NCI-H524 (cell line): ENCODE measurements at regions not wholly inside any gene's neighbourhood (a gene's known extent, or its start where the extent isn't known, plus 50 kb on each side); places are given as distances from the start of the nearest gene placed in this dataset.

Experiments
- DNase-seq, 2 experiments: peaks; one replicate each; lab custom pipeline; 2025; lab: John Stamatoyannopoulos, UW

DNA sequence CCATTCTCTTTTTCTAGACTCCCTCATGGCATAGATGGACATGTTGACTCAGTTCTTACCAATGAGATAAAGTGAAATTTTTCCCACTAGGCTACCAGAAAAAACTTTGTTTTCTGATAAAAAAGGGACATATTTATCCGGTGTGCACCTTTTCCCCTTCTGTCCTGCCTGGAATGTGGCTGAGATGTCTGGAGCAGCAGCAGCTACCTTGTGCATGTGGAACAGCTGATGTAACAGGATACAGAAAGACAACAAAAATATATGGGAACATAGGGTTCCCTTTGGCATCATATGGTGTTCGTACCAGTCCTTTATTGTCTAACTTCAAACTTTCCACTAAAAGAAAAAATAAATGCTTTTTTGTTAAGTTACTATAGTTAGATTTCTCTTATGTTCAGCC lies 460.2 kb upstream of the HS6ST1 start:
- DNase-seq, result no peak

DNA sequence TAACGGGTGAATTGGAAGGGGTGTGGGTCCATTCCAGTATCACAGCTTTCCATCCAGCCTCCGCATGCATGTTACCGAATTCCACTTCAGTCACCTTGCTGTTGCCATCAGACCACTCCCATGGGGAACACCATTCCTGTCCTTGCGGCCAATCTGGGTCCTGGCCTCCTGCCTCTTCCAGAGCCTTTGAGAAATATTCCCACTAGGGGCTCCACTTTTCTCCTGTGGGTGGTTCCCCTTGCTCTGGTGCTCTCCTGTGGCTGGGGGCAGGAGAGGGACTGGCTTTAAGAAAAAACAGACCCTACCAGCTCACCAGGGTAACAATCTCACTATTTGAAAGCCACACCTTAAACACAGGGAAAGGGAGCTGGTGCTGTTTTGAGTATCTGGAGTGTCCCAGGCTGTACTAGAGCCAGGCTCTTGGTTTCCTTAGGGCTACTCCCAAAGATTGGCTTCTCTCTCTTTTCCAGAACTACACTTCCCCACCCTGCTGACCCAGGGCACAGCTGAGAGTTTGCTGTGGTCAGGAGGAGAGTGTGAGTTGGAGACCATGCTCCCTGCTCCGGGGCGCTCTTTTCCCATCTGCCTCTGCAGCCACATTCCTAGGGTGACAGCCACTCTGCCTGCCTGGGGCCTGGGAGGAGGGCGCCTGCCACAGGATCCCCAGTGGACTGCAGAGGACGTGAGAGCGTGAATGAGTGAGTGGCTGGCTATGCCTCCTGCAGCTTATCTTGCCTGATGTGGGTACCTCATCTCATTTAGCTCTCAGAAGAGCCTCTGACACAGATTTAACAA lies 460.8 kb upstream of the HS6ST1 start:
- no peak for DNase-seq

DNA sequence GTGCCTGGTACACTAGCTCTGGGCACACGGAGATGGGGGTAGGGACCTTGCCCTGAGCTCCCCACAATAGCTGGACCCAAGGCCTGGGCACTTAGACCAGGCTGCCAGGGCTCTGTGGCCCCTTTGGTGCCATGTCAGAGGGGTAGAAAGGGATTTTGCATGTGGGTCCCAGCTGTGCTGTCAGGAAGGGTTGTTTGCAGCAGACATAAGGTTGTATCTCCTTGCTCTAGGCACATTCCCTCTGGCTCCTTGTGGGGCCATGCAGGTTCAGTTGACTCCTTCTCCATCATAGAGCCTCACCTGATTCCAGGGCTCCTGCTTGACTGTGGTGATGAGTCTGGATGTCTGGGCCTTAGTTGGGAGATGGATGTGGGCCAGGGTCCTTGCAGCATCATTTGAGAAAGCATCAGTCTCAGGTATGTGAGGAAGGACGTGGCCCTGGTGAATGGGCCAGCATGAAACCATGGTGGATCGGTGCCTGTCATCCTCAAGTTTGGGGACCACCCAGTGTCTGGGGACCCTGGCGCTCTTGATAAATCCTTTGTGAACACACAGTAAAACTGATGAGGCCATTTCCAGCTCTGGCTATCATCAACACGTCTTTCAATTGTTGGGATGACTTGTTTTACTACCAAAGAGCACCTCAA lies 461.9 kb upstream of the HS6ST1 start:
- DNase-seq, result no peak

DNA sequence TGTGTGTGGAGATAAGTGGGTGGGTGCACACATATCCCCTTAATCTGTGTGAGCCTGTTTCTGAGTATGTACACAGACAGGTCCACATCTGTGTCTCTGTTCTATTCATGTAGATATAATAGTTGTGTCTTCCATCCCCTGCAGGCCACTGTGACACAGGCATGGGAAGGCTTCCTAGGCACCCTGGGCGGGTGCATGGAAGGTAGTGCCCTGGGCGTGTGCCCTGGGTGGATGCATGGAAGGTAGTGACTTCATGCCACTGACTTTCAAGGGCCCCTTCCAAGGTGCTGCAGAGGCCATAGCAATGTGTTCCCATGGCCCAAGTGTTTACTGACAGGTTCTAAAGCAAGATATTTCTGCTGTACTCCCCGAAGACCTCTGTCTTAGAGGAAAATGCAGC lies 462.5 kb upstream of the HS6ST1 start:
- no peak for DNase-seq

DNA sequence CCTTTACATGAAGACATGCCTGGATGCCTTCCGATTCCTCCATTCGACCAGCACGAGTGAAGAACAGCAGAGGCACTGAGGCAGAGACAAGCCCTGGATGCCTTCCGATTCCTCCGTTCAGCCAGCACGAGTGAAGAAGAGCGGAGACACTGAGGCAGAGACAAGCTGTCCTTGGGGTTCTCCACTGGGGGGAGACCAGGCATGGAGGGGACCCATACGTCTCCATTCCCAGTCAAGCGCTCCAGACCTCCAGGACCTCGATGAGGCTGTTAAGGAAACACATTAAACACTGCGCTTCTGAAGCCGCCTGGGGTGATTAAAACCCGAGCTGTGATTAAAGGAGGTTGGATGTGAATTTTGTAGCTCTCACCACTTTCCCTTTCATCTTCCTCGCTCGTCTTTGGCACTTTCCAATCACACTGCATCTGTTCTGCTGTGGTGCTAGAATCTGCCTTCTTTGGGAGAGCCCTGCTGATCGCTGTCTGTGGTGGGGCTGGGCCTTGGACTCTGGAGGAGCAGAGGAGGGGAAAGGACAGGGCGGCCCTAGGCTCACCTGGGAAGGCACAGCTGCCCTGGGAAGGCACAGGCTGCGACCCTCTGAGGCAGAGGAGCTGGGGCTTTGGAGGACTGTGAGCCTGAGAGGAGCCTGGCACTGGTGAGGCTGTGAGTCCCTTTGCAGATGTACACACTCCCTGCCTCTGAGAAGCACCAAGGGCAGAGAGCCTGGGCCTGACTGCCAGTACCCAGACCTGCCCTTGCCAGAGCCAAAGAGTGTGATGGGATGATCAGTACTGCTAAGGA lies 463.1 kb upstream of the HS6ST1 start:
- no peak for DNase-seq

DNA sequence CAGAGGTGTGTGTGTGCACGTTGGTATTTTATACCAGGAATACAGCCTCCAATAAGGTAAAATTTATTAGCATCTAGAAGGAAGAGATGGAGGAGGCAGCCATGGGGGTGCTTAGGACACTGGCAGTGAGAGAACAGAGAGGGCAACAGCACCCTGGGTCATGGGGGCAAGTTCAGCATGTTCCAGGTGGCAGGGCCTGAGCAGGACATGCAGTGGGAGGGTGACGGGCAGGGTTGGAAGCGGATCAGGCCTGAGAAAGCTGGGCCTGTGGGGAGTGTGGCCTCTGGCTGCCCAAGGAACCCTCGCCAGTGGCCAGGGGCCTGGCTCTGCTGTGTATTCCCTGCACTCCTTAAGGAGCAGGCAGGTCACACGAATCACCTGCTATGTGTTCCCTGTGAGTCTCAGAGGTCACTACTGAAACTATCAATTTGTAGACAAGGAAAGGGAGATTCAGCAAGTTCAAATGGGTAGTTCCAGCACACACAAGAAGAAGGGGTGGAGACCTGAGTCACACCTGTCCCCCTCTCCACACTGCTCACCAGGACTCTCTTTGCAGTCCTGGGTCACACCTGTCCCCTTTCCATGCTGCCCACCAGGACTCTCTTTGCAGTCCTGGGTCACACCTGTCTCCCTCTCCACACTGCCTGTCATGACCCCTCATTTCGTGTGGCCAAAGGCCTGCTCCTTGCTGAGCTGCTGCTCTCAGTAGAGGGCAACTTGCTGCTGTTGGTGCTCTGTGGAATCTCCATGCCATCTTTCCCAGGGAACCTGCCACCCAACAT lies 463.9 kb upstream of the HS6ST1 start:
- no peak for DNase-seq

DNA sequence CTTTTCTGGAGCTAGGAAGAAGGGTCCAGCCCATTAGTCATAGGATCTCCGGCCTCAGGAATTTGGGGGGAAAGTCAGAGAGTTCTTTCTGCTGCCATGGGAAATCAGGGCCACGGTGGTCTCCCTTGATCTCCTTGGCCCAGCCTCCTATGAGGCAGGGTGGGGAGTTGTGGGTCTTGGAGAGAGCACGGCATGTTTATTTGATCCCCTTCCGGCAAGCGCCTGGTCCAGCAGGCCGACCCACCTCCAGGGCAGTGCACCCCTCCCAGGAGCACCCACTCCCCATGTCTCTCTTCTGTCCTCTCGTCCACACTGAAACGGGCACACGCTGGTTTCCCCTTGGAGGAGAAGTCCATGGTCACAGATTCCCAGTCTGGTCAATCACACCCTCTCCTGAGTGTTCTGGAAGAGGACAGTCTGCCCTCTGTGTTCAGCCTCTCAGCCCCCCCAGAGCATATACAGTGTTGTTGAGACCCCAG lies 464.6 kb upstream of the HS6ST1 start:
- DNase-seq, result no peak

DNA sequence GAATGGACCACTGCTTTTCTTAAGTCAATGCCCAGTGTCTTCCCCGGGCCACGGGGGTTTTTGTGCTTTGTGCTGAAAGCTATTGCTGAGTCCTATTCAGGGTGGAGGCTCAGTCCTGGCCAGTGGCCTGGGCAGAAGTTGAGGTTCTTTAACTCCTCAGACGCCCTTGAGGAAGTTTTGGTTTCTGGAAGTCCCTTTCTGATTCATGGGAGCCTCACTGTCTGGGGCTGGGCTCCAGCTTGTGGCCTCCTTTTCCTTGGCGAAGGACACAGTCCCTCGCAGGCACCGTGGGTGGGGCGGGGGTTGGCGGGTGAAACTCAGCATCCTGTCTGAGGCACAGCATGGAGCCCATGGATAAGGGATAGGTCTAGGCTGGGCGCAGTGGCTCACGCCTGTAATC lies 465.2 kb upstream of the HS6ST1 start:
- DNase-seq, result no peak

DNA sequence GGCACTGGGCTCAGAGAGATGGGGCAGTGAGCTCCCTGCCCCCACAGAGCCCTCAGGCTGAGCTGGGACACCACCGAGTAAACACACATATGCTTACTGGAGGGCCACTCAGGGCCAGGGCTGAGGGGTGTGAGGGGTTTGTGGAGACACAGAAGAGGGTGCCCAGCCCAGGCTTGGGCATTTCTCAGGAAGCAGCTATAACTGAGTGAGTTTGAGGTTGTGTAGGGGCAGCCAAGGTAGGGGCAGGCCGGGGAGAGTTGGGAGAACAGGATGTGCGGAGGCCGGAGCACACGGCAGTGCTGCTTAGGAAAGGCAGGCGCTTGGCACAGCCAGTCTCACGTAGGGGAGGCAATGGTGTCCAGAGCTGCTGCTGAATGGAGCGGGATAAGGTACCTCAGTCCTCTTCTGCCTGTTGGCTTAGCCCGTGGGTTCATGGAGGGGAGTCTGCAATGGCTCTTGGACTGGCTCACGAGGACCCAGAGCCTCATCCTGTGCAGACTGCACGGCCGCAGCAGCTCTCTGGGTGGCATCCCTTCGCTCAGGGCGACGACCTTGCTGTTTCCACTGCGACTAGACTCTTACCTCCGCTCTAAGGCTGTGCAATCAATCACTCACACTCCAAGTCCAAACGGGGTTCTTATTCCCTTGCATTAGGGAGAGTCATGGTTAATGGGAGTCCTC lies 466.1 kb upstream of the HS6ST1 start:
- no peak for DNase-seq

DNA sequence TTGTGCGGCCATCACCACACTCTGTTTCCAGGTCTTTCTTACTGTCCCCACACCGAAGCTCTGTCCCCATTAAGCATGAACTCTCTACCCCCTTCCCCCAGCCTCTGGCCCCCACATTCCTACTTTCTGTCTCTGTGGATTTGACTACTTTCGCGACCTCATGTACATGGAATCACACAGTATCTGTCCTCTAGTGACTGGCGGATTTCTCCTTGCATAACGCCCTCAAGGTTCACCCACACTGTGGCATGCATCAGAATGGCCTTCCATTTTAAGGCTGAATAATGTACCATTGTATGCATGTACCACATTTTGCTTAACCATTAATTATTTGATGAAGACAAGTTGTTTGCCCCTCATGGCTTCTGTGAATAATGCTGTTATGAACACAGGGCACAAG lies 467.6 kb upstream of the HS6ST1 start:
- no peak for DNase-seq

DNA sequence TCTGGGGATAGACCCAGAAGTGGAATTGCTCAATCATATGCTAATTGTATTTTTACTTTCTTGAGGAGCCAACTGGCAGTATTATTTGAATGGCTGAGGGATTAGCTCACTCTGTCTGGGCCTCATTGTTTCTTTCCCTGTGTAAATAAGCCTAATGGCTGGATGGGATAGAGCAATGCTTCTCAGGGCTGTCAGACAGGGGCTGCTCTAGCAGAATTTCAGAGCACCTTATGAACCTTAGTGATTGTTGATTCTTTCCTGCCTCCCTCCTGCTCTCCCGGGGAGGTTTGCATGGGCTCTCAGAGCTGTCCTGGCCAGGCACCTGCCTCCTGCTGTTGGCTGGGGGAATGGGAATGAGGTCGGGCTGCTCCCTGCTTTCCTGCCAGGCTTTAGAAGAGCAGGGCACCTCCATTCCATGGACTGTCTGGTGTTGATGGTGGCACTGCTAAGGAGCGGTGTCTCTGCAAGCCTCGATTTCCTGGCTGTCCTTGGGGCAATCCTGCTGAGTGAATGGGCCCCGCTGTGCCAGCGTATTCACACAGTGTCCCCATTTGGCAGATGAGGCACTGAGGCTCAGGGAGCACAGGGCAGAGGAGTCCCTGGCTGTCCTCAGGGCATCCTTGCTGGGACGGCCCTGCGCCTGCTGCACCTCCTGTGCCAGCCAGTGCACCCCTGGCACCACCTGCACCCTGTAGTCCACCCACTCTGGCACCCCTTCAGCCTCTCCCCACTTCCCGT lies 468.2 kb upstream of the HS6ST1 start:
- no peak for DNase-seq

DNA sequence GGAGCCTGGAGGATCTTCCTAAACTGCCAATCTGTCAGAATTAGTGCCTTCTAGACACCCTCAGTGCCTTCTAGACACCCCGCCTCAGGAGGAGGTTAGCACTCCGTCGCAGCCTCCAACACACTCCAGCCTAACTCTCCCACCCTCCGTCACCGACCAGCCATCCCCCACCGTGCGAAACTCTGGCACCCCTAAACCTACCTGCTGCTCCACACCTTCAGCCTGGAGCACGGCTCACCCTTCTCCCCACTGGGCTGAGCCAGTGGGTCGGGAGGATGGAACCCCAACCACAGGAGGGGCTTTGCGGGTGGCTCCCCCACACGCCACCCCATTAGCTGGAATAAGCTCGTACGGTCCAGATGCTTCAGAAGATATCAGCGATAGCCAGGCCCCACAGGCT lies 468.9 kb upstream of the HS6ST1 start:
- DNase-seq, result no peak

DNA sequence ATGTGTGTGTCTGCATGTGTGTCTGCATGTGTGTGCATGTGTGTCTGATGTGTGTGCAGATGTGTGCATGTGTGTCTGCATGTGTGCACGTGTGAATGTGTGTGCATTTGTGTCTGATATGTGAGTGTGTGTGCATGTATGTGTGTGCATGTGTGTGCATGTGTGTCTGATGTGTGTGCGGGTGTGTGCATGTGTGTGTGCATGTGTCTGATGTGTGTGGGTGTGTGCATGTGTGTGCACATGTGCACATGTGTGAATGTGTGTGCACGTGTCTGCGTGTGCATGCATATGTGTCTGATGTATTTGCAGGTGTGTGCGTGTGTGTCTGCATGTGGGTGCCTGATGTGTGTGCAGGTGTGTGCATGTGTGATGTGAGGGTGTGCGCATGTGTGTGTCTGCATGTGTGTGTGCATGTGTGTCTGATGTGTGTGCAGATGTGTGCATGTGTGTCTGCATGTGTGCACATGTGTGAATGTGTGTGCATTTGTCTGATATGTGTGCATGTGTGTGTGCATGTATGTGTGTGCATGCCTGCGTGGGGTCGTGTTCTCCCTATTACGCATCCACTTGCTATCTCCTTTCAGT lies 470.1 kb upstream of the HS6ST1 start:
- DNase-seq, result no peak

DNA sequence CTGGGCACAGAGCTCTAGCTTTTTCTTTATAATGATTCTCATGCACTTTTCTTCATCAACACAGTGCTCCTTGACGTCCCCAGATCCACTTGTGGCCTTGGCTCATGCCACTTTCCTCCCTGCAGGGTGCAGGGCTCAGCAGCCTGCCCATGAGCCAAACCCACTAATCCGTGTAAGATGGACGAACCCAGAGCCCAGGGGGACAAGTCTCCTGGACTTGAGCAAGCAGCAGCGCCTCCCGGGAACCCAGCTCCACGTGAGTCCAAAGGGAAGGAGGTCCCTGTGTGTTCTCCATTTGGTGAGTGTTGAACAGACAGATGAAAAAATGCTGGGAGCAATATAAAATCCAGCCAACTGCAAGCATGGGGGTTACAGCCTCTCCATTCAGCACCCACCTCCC lies 470.6 kb upstream of the HS6ST1 start:
- no peak for DNase-seq

DNA sequence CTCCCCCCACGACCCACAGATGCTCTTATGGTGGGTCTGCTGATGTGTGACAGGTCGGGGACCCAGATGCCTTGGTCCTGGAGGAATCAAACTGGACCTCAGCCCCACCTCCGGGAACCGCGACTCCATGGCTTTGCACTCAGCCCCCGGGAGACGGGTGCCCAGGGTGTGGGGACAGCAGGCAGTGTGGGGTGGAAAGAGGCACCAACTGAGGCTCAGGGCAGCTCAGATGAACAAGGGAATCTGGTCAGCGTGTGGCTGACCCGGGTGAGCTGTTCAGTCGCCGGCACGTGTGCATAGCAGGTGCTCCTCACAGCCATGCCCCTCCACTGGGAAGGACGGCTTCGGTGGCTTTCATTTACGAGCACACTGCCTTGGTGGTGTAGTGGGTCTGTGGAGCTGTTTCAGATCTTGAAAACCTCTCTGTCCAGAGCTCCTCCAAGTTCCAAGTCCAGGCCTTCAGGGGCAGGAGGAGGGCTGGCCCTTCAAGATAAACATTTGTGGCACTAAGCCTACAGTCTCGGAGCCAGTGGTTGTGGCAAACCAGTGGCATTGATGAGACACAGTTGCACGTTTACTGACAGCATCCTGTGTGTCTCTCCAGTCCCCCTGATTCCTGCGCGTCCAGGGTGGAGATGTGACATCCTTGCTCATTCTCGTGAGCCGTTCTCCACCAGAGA lies 471.2 kb upstream of the HS6ST1 start:
- DNase-seq, result no peak

DNA sequence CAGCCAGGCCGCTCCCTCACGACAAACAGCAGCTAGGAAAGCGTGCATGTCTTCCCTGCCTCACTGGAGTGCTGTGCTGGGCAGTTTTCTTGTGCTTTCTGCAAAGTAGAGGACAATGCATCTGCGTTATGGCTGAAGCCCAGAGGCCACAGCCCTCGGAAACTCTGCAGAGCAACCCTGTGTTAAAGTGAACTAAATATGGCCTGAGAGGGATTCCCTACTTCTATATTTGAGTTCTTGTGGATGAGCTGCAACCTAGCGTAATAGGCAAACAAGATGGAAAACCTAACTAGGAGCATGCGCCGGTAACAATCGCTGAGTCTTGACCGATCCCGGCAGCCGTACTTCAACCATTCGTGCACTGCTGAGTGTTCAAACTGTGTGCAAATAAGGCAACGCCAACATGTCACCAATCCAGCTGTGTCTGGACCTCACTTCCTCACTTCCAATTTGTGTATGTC lies 471.9 kb upstream of the HS6ST1 start:
- DNase-seq, result no peak

DNA sequence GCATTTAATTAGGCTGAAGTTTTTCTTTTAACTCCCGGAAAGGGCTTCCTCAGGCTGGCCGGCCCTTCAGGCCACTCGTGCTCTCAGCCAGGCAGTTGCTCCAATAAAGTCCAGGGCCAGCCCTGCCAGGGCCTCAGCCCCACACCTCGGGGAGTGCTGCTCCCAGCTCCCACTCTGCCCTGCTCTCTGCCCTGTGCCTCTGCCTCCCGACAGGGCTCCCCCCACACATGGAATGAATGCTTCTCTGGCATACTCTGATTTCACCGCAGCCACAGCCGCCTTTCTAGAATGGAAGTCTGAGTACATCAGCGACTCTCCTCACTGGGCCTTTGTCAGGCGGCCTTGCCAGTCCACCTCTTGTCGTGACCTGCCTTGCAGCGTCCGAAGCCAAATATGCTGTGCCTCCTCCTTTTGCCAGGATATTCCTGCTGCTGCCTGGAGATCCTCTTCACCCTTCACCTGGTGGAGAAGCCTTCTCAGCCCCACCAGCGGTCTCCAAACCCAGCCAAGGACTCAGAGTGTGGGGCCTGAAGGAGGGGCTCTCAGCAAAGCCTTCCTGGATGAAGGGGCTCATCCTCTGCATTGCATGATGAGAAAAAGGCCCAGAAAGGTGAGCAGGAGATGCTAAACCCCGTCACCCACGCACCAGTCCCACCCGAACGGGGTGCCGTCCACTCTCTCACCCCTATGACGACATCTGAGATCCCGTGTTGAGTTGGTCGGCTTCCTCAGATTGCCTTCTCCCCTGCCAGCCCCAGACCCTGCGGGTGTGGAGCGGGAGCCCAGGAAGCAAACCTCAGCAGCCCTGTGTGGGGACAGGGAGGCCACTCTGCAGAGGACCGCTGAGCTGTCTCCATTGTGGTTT lies 472.7 kb upstream of the HS6ST1 start:
- DNase-seq, result no peak

DNA sequence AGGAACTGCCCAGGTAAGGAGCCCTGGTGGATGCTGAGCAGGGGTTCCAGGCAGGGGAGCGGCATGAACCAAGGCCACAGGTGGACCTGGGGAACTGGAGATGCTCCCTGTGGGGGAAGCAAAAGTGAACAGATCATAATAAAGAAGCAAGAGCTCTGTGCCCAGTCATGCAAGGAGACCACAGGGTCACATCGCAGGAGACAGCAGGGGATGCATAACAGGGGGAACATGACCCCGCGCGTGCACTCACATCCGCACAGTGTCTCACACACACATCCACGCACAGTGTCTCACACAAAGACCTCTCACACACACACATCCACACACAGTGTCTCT lies 473.3 kb upstream of the HS6ST1 start:
- DNase-seq, result no peak
